PC-3 (cell line): ENCODE measurements at regions not wholly inside any gene's neighbourhood (a gene's known extent, or its start where the extent isn't known, plus 50 kb on each side); places are given as distances from the start of the nearest gene placed in this dataset.

ENCODE experiments used
- EZH2 ChIP-seq: fragments of 300-600 bp; sonication (generic); IDR thresholded peaks from one replicate; pipeline ENCODE4 v1.6.1; 2017; ENCODE audit warnings: antibody characterized with exemption, mild to moderate bottlenecking, low read length; ENCODE audit not compliant: unreplicated experiment
- EZH2phosphoT487 ChIP-seq: fragments of 300-600 bp; sonication (generic); IDR thresholded peaks from 2 replicates; pipeline ENCODE4 v1.6.1; 2018; ENCODE audit warnings: mild to moderate bottlenecking, antibody characterized with exemption, low read length, borderline replicate concordance
- TF ChIP-seq, protein P1 (sequence below): fragments of 300-600 bp; sonication (generic); conservative IDR thresholded peaks from 2 replicates; pipeline ENCODE4 v1.5.1; 2017; ENCODE audit warnings: antibody characterized with exemption, low read depth, mild to moderate bottlenecking, low read length

DNA sequence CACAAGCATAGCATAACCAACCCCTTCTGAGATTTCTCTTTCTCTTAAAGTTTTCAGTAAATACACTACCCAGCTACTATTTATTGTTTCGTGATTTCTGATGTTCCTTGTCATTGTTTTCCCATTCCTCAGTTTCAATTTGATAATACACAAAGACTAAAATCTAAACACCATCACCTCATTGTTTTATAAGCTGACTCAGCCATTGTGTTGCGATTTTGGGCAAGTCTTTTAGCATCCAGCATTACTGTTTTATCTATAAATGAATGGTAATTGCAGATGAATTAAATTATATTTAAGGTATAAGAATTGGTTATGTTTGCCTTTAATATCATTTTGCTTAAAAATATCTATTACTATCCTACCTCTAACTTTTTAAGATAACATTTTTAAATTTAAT is 1308.5 kb downstream of the PLA2G4A start:
- TF ChIP-seq, protein P1, sequence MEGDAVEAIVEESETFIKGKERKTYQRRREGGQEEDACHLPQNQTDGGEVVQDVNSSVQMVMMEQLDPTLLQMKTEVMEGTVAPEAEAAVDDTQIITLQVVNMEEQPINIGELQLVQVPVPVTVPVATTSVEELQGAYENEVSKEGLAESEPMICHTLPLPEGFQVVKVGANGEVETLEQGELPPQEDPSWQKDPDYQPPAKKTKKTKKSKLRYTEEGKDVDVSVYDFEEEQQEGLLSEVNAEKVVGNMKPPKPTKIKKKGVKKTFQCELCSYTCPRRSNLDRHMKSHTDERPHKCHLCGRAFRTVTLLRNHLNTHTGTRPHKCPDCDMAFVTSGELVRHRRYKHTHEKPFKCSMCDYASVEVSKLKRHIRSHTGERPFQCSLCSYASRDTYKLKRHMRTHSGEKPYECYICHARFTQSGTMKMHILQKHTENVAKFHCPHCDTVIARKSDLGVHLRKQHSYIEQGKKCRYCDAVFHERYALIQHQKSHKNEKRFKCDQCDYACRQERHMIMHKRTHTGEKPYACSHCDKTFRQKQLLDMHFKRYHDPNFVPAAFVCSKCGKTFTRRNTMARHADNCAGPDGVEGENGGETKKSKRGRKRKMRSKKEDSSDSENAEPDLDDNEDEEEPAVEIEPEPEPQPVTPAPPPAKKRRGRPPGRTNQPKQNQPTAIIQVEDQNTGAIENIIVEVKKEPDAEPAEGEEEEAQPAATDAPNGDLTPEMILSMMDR: no peak
- TF ChIP-seq EZH2phosphoT487 (no peak), EZH2 (no peak)
